WTC11 (cell line): ENCODE measurements at regions not wholly inside any gene's neighbourhood (a gene's known extent, or its start where the extent isn't known, plus 50 kb on each side); places are given as distances from the start of the nearest gene placed in this dataset.

Experiments used
- ATAC-seq: fragments of 200-7000 bp; cut with Tn5 transposase; 2 replicates; pipeline ENCODE4 v1.10.0; 2021; ENCODE audit warnings: mild to moderate bottlenecking, moderate library complexity
- CTCF ChIA-PET: fragments of 300-600 bp; sonication (Branson Sonifier 250); formaldehyde crosslinking; loops from one replicate; lab custom pipeline; 2021; ENCODE audit warnings: antibody characterized with exemption; lab: Charles Lee
- POLR2A ChIA-PET: fragments of 350-600 bp; sonication (Branson Sonifier 250); formaldehyde crosslinking; loops from one replicate; lab custom pipeline; 2021; ENCODE audit warnings: antibody characterized with exemption; lab: Charles Lee
- DNase-seq: peaks from one replicate; pipeline ENCODE4 v3.0.0; 2021; ENCODE audit warnings: low spot score
- H3K27ac Mint-ChIP-seq: 2 replicates; pipeline ENCODE4 v1.8.0; 2021; ENCODE audit warnings: mixed read lengths
- H3K27me3 Mint-ChIP-seq: 2 replicates; pipeline ENCODE4 v1.8.0; 2021; ENCODE audit warnings: low read depth, mild to moderate bottlenecking, moderate library complexity, mixed read lengths
- H3K36me3 Mint-ChIP-seq: 2 replicates; pipeline ENCODE4 v1.8.0; 2021; ENCODE audit warnings: mixed read lengths
- H3K4me1 Mint-ChIP-seq: 2 replicates; pipeline ENCODE4 v1.8.0; 2022; ENCODE audit warnings: mixed read lengths
- H3K4me3 Mint-ChIP-seq: 2 replicates; pipeline ENCODE4 v1.8.0; 2021; ENCODE audit warnings: mild to moderate bottlenecking, moderate library complexity, mixed read lengths
- H3K9me3 Mint-ChIP-seq: 2 replicates; pipeline ENCODE4 v1.8.0; 2021; ENCODE audit warnings: mixed read lengths
- AFF4 ChIP-seq: sonication (generic); formaldehyde crosslinking; IDR thresholded peaks from 2 replicates; pipeline ENCODE4 v1.8.1; 2023; ENCODE audit warnings: mild to moderate bottlenecking, missing genetic modification reagents, borderline replicate concordance
- CDX4 ChIP-seq: fragments of 250-450 bp; sonication (Bioruptor Pico); IDR thresholded peaks from 2 replicates; pipeline ENCODE4 v1.9.0; 2021; ENCODE audit warnings: moderate library complexity, mild to moderate bottlenecking, inconsistent platforms, borderline replicate concordance
- CREB1 ChIP-seq: sonication (generic); formaldehyde crosslinking; IDR thresholded peaks from 2 replicates; pipeline ENCODE4 v1.8.0; 2023; ENCODE audit warnings: mild to moderate bottlenecking, missing genetic modification reagents
- GABPB1 ChIP-seq: sonication (generic); formaldehyde crosslinking; IDR thresholded peaks from 2 replicates; pipeline ENCODE4 v1.8.1; 2023; ENCODE audit warnings: mild to moderate bottlenecking, missing genetic modification reagents
- HMGXB4 ChIP-seq: sonication (generic); formaldehyde crosslinking; IDR thresholded peaks from 2 replicates; pipeline ENCODE4 v1.8.1; 2023; ENCODE audit warnings: mild to moderate bottlenecking, moderate library complexity, missing genetic modification reagents
- MAX ChIP-seq: sonication (generic); formaldehyde crosslinking; IDR thresholded peaks from 2 replicates; pipeline ENCODE4 v1.8.0; 2022; ENCODE audit warnings: mild to moderate bottlenecking, missing genetic modification reagents
- TCF7 ChIP-seq: sonication (generic); formaldehyde crosslinking; IDR thresholded peaks from 2 replicates; pipeline ENCODE4 v1.8.0; 2022; ENCODE audit warnings: mild to moderate bottlenecking, low read depth, missing genetic modification reagents, moderate library complexity
- TEAD4 ChIP-seq: sonication (generic); formaldehyde crosslinking; IDR thresholded peaks from 2 replicates; pipeline ENCODE4 v1.8.0; 2022; ENCODE audit warnings: mild to moderate bottlenecking, missing genetic modification reagents
- ZMAT4 ChIP-seq: fragments of 250-450 bp; sonication (Bioruptor Pico); IDR thresholded peaks from 2 replicates; pipeline ENCODE4 v1.9.0; 2021; ENCODE audit warnings: mild to moderate bottlenecking
- ZNF263 ChIP-seq: sonication (generic); formaldehyde crosslinking; IDR thresholded peaks from 2 replicates; pipeline ENCODE4 v1.8.1; 2022; ENCODE audit warnings: low read depth, mild to moderate bottlenecking, moderate library complexity, missing genetic modification reagents
- ZNF317 ChIP-seq: sonication (generic); formaldehyde crosslinking; IDR thresholded peaks from 2 replicates; pipeline ENCODE4 v1.8.1; 2023; ENCODE audit warnings: low read depth, mild to moderate bottlenecking, moderate library complexity, missing genetic modification reagents, borderline replicate concordance
- ZNF532 ChIP-seq: fragments of 250-450 bp; sonication (Bioruptor Pico); IDR thresholded peaks from 2 replicates; pipeline ENCODE4 v1.9.0; 2021; ENCODE audit warnings: mild to moderate bottlenecking, borderline replicate concordance

GRCh38 chr6:91018586-91018985, 431.7 kb upstream of the MAP3K7 start:
- POLR2A ChIA-PET: no interaction called here
- ATAC-seq (no peak), DNase-seq (no peak)
- Mint-ChIP-seq H3K27me3 (no peaks in the 10 kb centered on the region), H3K4me1 (no peaks in the 10 kb centered on the region), H3K4me3 (no peak overlapping the region), H3K9me3 (no peaks in the 10 kb centered on the region), H3K36me3 (no peaks in the 10 kb centered on the region), H3K27ac (no peak overlapping the region)
- TF ChIP-seq AFF4 (CRISPR knock-in tag): no peak
- no peak for TF ChIP-seq HMGXB4 (CRISPR knock-in tag)
- CTCF ChIA-PET: no interaction called here

- DNase-seq (no peak), ATAC-seq (no peak)
- ChIA-PET POLR2A (no interaction called here), CTCF (no interaction called here)
- H3K36me3 Mint-ChIP-seq: no peaks in the 10 kb centered on the region
- H3K27ac Mint-ChIP-seq: no peak overlapping the region
- no peaks in the 10 kb centered on the region for H3K27me3 Mint-ChIP-seq
- H3K4me1 Mint-ChIP-seq: no peaks in the 10 kb centered on the region
- TF ChIP-seq CREB1 (CRISPR knock-in tag) (no peak), MAX (no peak), GABPB1 (CRISPR knock-in tag) (no peak), ZNF532 (CRISPR knock-in tag) (no peak), ZNF317 (no peak), ZMAT4 (CRISPR knock-in tag) (no peak), TEAD4 (CRISPR knock-in tag) (no peak), ZNF263 (no peak), TCF7 (no peak), CDX4 (CRISPR knock-in tag) (no peak)
- H3K9me3 Mint-ChIP-seq: no peaks in the 10 kb centered on the region
- H3K4me3 Mint-ChIP-seq: no peak overlapping the region
Measured at GRCh38 chr6:91013511-91013910, 426.6 kb upstream of the MAP3K7 start.
